IMR-90 (cell line): ENCODE measurements at regions not wholly inside any gene's neighbourhood (a gene's known extent, or its start where the extent isn't known, plus 50 kb on each side); places are given as distances from the start of the nearest gene placed in this dataset.

ENCODE experiments used
- ATAC-seq: fragments of 200-7000 bp; cut with Tn5 transposase; 2 replicates; pipeline ENCODE4 v1.9.1; 2020; ENCODE audit warnings: low read depth, mild to moderate bottlenecking, moderate library complexity
- BruUV-seq: library from RNA; stranded (reverse); fragments of 400-500 nt; replicated peaks from 2 replicates; lab custom pipeline; 2021; lab: Mats Ljungman, UMichigan
- CTCF ChIA-PET: fragments of 300-600 bp; formaldehyde crosslinking; extraction: SDS; loops from one replicate; lab custom pipeline; 2021; ENCODE audit warnings: antibody characterized with exemption; lab: Yijun Ruan, JAX
- POLR2A ChIA-PET: fragments of 300-600 bp; sonication (Branson Sonifier 250); formaldehyde crosslinking; loops from one replicate; lab custom pipeline; 2022; ENCODE audit warnings: antibody characterized with exemption; ENCODE audit not compliant: unreplicated experiment; lab: Charles Lee
- DNase-seq: peaks from one replicate; pipeline ENCODE4 v3.0.0; 2013
- H2AFZ ChIP-seq: replicated peaks from 2 replicates; pipeline ENCODE3; 2013; ENCODE audit warnings: low read length, mild to moderate bottlenecking; ENCODE audit not compliant: poor library complexity
- H2AK5ac ChIP-seq: 2 replicates; pipeline ENCODE4 v1.6.1; 2013; ENCODE audit warnings: low read depth, low read length, inconsistent platforms
- H2AK9ac ChIP-seq: replicated peaks from 2 replicates; pipeline ENCODE3; 2013; ENCODE audit warnings: mild to moderate bottlenecking, low read depth, low read length, moderate library complexity; ENCODE audit not compliant: poor library complexity
- H2BK120ac ChIP-seq: 2 replicates; pipeline ENCODE4 v1.6.1; 2013; ENCODE audit warnings: low read depth, low read length, inconsistent platforms
- H2BK15ac ChIP-seq: 3 replicates; pipeline ENCODE4 v1.6.1; 2013; ENCODE audit warnings: low read depth, low read length, inconsistent platforms
- H2BK20ac ChIP-seq: 2 replicates; pipeline ENCODE4 v1.6.1; 2013; ENCODE audit warnings: low read depth, mild to moderate bottlenecking, inconsistent platforms, low read length, moderate library complexity
- H2BK5ac ChIP-seq: 2 replicates; pipeline ENCODE4 v1.6.1; 2013; ENCODE audit warnings: mild to moderate bottlenecking, low read depth, low read length, inconsistent platforms; ENCODE audit not compliant: poor library complexity, severe bottlenecking
- H3K14ac ChIP-seq: replicated peaks from 2 replicates; pipeline ENCODE4 v1.6.1; 2013; ENCODE audit warnings: low read depth, low read length, inconsistent platforms
- H3K18ac ChIP-seq: 2 replicates; pipeline ENCODE4 v1.6.1; 2013; ENCODE audit warnings: low read depth, low read length, control low read depth
- H3K23ac ChIP-seq: 2 replicates; pipeline ENCODE4 v1.6.1; 2013; ENCODE audit warnings: low read depth, low read length, inconsistent platforms
- H3K27ac ChIP-seq: 2 replicates; pipeline ENCODE4 v1.5.1; 2013; ENCODE audit warnings: mild to moderate bottlenecking, control low read depth, low read length; ENCODE audit not compliant: insufficient read depth
- H3K27me3 ChIP-seq: 2 replicates; pipeline ENCODE4 v1.6.1; 2013; ENCODE audit warnings: low read length; ENCODE audit not compliant: control insufficient read depth, insufficient read depth
- H3K36me3 ChIP-seq: 2 replicates; pipeline ENCODE4 v1.6.1; 2013; ENCODE audit warnings: low read length, mixed read lengths; ENCODE audit not compliant: control insufficient read depth, insufficient read depth
- H3K4ac ChIP-seq: 2 replicates; pipeline ENCODE4 v1.6.1; 2013; ENCODE audit warnings: low read depth, low read length, inconsistent platforms
- H3K4me1 ChIP-seq: 2 replicates; pipeline ENCODE4 v1.6.1; 2013; ENCODE audit warnings: low read length, mixed read lengths; ENCODE audit not compliant: control insufficient read depth, insufficient read depth
- H3K4me2 ChIP-seq: 2 replicates; pipeline ENCODE4 v1.6.1; 2013; ENCODE audit warnings: low read depth, mild to moderate bottlenecking, control low read depth, low read length, moderate library complexity
- H3K4me3 ChIP-seq: 2 replicates; pipeline ENCODE4 v1.5.1; 2013; ENCODE audit warnings: low read depth, mild to moderate bottlenecking, control low read depth, low read length, moderate library complexity; ENCODE audit not compliant: insufficient read depth
- H3K56ac ChIP-seq: 2 replicates; pipeline ENCODE4 v1.6.1; 2013; ENCODE audit warnings: low read length, inconsistent platforms; ENCODE audit not compliant: insufficient read depth; ENCODE audit errors: extremely low read depth
- H3K79me1 ChIP-seq, 2 experiments: 2 replicates each; pipeline ENCODE4 v1.6.1; 2013; ENCODE audit warnings: low read length in 2 of 2, inconsistent platforms in 1 of 2, low read depth in 1 of 2
- H3K9ac ChIP-seq: 2 replicates; pipeline ENCODE4 v1.6.1; 2013; ENCODE audit warnings: low read depth, low read length, control low read depth
- H3K9me1 ChIP-seq: 2 replicates; pipeline ENCODE4 v1.6.1; 2013; ENCODE audit warnings: low read length, inconsistent platforms; ENCODE audit not compliant: insufficient read depth
- H3K9me3 ChIP-seq: 2 replicates; pipeline ENCODE4 v1.6.1; 2013; ENCODE audit warnings: low read length; ENCODE audit not compliant: control insufficient read depth, insufficient read depth
- H4K20me1 ChIP-seq: 2 replicates; pipeline ENCODE4 v1.6.1; 2013; ENCODE audit warnings: low read length, inconsistent platforms; ENCODE audit not compliant: insufficient read depth
- H4K5ac ChIP-seq: 2 replicates; pipeline ENCODE4 v1.6.1; 2013; ENCODE audit warnings: mild to moderate bottlenecking, low read depth, low read length, control low read depth
- H4K8ac ChIP-seq, 2 experiments: 2 replicates each; pipeline ENCODE4 v1.6.1; 2013; ENCODE audit warnings: low read depth in 2 of 2, low read length in 2 of 2, control low read depth in 1 of 2, inconsistent platforms in 1 of 2
- H4K91ac ChIP-seq: 2 replicates; pipeline ENCODE4 v1.6.1; 2013; ENCODE audit warnings: low read depth, low read length, inconsistent platforms; ENCODE audit not compliant: insufficient read depth
- BHLHE40 ChIP-seq: fragments of 150-350 bp; IDR thresholded peaks from 2 replicates; pipeline ENCODE4 v1.6.1; 2016; ENCODE audit warnings: mild to moderate bottlenecking, low read depth, low read length
- CHD1 ChIP-seq: IDR thresholded peaks from 2 replicates; pipeline ENCODE4 v1.6.1; 2012; ENCODE audit warnings: low read depth, low read length, improper control_type of control experiment
- CTCF ChIP-seq: conservative IDR thresholded peaks from 2 replicates; pipeline ENCODE4 v1.5.1; 2012; ENCODE audit warnings: mild to moderate bottlenecking, low read depth, low read length, improper control_type of control experiment
- ELK1 ChIP-seq: fragments of 150-350 bp; IDR thresholded peaks from 2 replicates; pipeline ENCODE4 v1.6.1; 2016; ENCODE audit warnings: low read depth, mild to moderate bottlenecking, low read length, moderate library complexity, borderline replicate concordance
- FOS ChIP-seq: fragments of 150-350 bp; IDR thresholded peaks from 2 replicates; pipeline ENCODE4 v1.6.1; 2016; ENCODE audit warnings: low read depth, low read length
- MAFK ChIP-seq: IDR thresholded peaks from 2 replicates; pipeline ENCODE4 v1.6.1; 2012; ENCODE audit warnings: low read depth, low read length, improper control_type of control experiment
- MAZ ChIP-seq: IDR thresholded peaks from 2 replicates; pipeline ENCODE4 v1.6.1; 2012; ENCODE audit warnings: low read depth, mild to moderate bottlenecking, low read length, improper control_type of control experiment, moderate library complexity, borderline replicate concordance
- MXI1 ChIP-seq: IDR thresholded peaks from 2 replicates; pipeline ENCODE4 v1.6.1; 2012; ENCODE audit warnings: low read depth, mild to moderate bottlenecking, low read length, moderate library complexity, borderline replicate concordance
- NFE2L2 ChIP-seq: fragments of 150-350 bp; IDR thresholded peaks from 2 replicates; pipeline ENCODE4 v1.6.1; 2016; ENCODE audit warnings: low read depth, mild to moderate bottlenecking, low read length
- POLR2A ChIP-seq: IDR thresholded peaks from 2 replicates; pipeline ENCODE4 v1.6.1; 2012; ENCODE audit warnings: mild to moderate bottlenecking, low read depth, low read length
- RAD21 ChIP-seq: IDR thresholded peaks from 2 replicates; pipeline ENCODE4 v1.6.1; 2012; ENCODE audit warnings: low read length, improper control_type of control experiment
- RFX5 ChIP-seq: IDR thresholded peaks from 2 replicates; pipeline ENCODE4 v1.8.0; 2012; ENCODE audit warnings: low read depth, mild to moderate bottlenecking, low read length, moderate library complexity
- SMC3 ChIP-seq: fragments of 150-350 bp; IDR thresholded peaks from 2 replicates; pipeline ENCODE4 v1.6.1; 2016; ENCODE audit warnings: low read depth, mild to moderate bottlenecking, antibody characterized with exemption, low read length, moderate library complexity
- USF2 ChIP-seq: fragments of 150-350 bp; IDR thresholded peaks from 2 replicates; pipeline ENCODE4 v1.6.1; 2017; ENCODE audit warnings: mild to moderate bottlenecking, antibody characterized with exemption, low read length, low read depth
- dilution Hi-C: fragments of 300-500 bp; cut with HindIII; formaldehyde crosslinking; loops from one replicate; pipeline ENCODE4 v1.14.3; 2018; ENCODE audit warnings: low sequenced_read_pairs; ENCODE audit not compliant: unreplicated experiment
- in situ Hi-C: fragments of 300-500 bp; cut with MboI; formaldehyde crosslinking; loops from 3 replicates; pipeline ENCODE4 v1.14.3; 2019; ENCODE audit warnings: low sequenced_read_pairs, inconsistent platforms, mixed read lengths
- intact Hi-C: fragments of 100-400 bp; cut with micrococcal nuclease; formaldehyde crosslinking; loops from 2 replicates; pipeline ENCODE4 v1.10.0; 2022

GRCh38 chr4:18803781-18804180, 782.2 kb upstream of the LCORL start:
- no peak overlapping the region for H3K56ac ChIP-seq
- no peak overlapping the region for H3K9ac ChIP-seq
- no peaks in the 10 kb centered on the region for H3K36me3 ChIP-seq
- H4K20me1 ChIP-seq, result no peaks in the 10 kb centered on the region
- H4K8ac ChIP-seq, result no peak overlapping the region
- no peaks in the 10 kb centered on the region for H3K9me1 ChIP-seq
- H2AK5ac ChIP-seq, result no peak overlapping the region
- no peak overlapping the region for H4K5ac ChIP-seq
- no peak overlapping the region for H2BK15ac ChIP-seq
- H2BK5ac ChIP-seq, result no peak overlapping the region
- no peak overlapping the region for H3K4ac ChIP-seq
- H3K23ac ChIP-seq, result no peak overlapping the region
- no peak overlapping the region for H2AFZ ChIP-seq
- no peak overlapping the region for H3K18ac ChIP-seq
- POLR2A ChIA-PET, result no interaction called here
- H2BK120ac ChIP-seq, result no peak overlapping the region
- no peak overlapping the region for H4K91ac ChIP-seq
- CTCF ChIA-PET, result no interaction called here
- no peak overlapping the region for H3K27ac ChIP-seq
- BruUV-seq, result no TSS peak
- no peaks in the 10 kb centered on the region for H3K79me1 ChIP-seq
- DNase-seq (no peak), ATAC-seq (no peak)
- H3K9me3 ChIP-seq, result 0 out of 2 replicates have a peak, but pooled peaks cover 2% of the 10 kb centered on the region
- H2AK9ac ChIP-seq, result no peak overlapping the region
- in situ Hi-C loops (no loop called here), dilution Hi-C loops (no loop called here), intact Hi-C loops (no loop called here)
- H3K14ac ChIP-seq, result no peak overlapping the region
- no peaks in the 10 kb centered on the region for H3K4me1 ChIP-seq
- no peak overlapping the region for H3K4me2 ChIP-seq
- H3K4me3 ChIP-seq, result no peak overlapping the region
- no peak for TF ChIP-seq MAFK
- no peak for TF ChIP-seq ELK1
- no peak for TF ChIP-seq SMC3
- TF ChIP-seq RFX5, result no peak
- no peak for TF ChIP-seq MXI1
- no peak for TF ChIP-seq RAD21
- no peak for TF ChIP-seq FOS
- TF ChIP-seq CTCF, result no peak
- no peak for TF ChIP-seq CHD1
- TF ChIP-seq MAZ, result no peak
- no peak for TF ChIP-seq POLR2A
- no peak for TF ChIP-seq BHLHE40
- TF ChIP-seq USF2, result no peak
- no peak for TF ChIP-seq NFE2L2
- no peaks in the 10 kb centered on the region for H3K27me3 ChIP-seq
- H2BK20ac ChIP-seq, result no peak overlapping the region
